Thoracic aorta (tissue), 2 donors: ENCODE measurements at regions not wholly inside any gene's neighbourhood (a gene's known extent, or its start where the extent isn't known, plus 50 kb on each side); places are given as distances from the start of the nearest gene placed in this dataset.
"Not testable (repeated sequence)": the region's sequence is repeated elsewhere in the genome, so short reads cannot be mapped to it uniquely, and the experiment has no call there.

Experiments used
- ATAC-seq: fragments of 150-250 bp; one replicate; pipeline ENCODE4 v1.8.0; 2017; ENCODE audit warnings: low read depth; ENCODE audit not compliant: insufficient number of reproducible peaks, low FRiP score
- DNase-seq: peaks from one replicate; pipeline ENCODE4 v3.0.0-alpha.2; 2020; ENCODE audit warnings: low spot score
- H3K27ac ChIP-seq, 2 donors: fragments of 200-600 bp; sonication (generic); 1 replicate in 1 of 2; 2 replicates in 1 of 2; pipeline ENCODE4 v1.5.1; 2016; ENCODE audit warnings: mild to moderate bottlenecking in 2 of 2, moderate library complexity in 2 of 2
- H3K27me3 ChIP-seq: fragments of 200-600 bp; sonication (generic); replicated peaks from 2 replicates; pipeline ENCODE4 v1.6.0; 2016; ENCODE audit warnings: mild to moderate bottlenecking; ENCODE audit not compliant: insufficient read depth
- H3K36me3 ChIP-seq: fragments of 200-600 bp; sonication (generic); one replicate; pipeline ENCODE4 v1.5.1; 2016
- H3K4me1 ChIP-seq, 2 donors: fragments of 200-600 bp; sonication (generic); 1 replicate in 1 of 2; 2 replicates in 1 of 2; pipeline versions ENCODE4 v1.5.1 to v1.6.0; 2016; ENCODE audit warnings: low read depth in 2 of 2, mild to moderate bottlenecking in 1 of 2; ENCODE audit not compliant: control insufficient read depth in 1 of 2
- H3K4me3 ChIP-seq: fragments of 200-600 bp; sonication (generic); 2 replicates; pipeline ENCODE4 v1.5.1; 2016; ENCODE audit warnings: mild to moderate bottlenecking
- H3K9me3 ChIP-seq: fragments of 200-600 bp; sonication (generic); 2 replicates; pipeline ENCODE4 v1.5.1; 2016
- TF ChIP-seq, protein P1 (sequence below): fragments of 200-600 bp; sonication (generic); IDR thresholded peaks from one replicate; pipeline ENCODE4 v1.5.1; 2019; ENCODE audit warnings: antibody characterized with exemption

DNA sequence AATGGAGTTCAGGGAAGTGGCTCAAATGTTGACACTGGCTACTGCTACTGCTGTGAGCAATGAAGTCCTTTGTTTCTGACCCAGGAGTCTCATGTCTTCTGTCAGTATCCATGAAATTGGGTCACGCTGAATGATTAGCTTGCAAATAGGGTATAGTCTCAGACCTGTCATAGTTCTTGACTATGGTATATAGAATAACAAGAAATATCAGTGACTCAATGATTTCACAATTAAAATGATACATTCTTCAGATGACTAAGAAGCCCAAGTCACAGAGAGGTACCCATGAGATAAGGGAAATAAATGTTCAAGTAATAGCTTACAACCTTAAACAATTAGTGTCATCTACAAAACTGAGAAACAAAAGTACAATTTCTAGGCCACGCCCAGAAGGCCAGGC lies 89.3 kb downstream of the LYZL2 start:
- H3K27ac ChIP-seq, result no peak overlapping the region
- TF ChIP-seq, protein P1, sequence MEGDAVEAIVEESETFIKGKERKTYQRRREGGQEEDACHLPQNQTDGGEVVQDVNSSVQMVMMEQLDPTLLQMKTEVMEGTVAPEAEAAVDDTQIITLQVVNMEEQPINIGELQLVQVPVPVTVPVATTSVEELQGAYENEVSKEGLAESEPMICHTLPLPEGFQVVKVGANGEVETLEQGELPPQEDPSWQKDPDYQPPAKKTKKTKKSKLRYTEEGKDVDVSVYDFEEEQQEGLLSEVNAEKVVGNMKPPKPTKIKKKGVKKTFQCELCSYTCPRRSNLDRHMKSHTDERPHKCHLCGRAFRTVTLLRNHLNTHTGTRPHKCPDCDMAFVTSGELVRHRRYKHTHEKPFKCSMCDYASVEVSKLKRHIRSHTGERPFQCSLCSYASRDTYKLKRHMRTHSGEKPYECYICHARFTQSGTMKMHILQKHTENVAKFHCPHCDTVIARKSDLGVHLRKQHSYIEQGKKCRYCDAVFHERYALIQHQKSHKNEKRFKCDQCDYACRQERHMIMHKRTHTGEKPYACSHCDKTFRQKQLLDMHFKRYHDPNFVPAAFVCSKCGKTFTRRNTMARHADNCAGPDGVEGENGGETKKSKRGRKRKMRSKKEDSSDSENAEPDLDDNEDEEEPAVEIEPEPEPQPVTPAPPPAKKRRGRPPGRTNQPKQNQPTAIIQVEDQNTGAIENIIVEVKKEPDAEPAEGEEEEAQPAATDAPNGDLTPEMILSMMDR, result no peak
- no peaks in the 10 kb centered on the region for H3K27me3 ChIP-seq
- no peak overlapping the region for H3K4me3 ChIP-seq
- ATAC-seq, result no peak
- H3K36me3 ChIP-seq, result no peaks in the 10 kb centered on the region
- no peak for DNase-seq
- H3K4me1 ChIP-seq, result peaks cover 0 to 11% of the 10 kb centered on the region in 2 donors
- H3K9me3 ChIP-seq, result no peaks in the 10 kb centered on the region

- TF ChIP-seq, protein P1, result no peak
- ATAC-seq (no peak), DNase-seq (no peak)
Observed at GRCh38 chr10:30538086-30538485, 91.5 kb downstream of the LYZL2 start.

DNA sequence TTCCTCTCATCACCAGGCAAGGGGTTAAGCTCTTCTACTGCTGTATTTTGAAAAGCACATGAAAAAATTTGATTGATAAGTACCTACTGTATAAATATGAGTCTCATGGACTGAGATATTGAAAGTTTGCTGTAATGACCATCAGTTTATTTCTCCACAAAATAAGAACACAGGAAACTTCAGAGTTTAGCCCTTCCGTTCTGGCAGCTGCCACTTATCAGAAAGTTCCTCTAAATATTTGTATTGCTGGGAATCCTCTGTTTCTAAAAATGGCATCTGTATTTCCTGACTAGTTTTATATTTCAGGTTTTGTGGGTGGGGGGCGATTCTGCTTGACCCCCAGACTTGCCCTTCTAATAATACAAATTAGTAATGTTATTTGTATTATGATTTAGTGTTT lies 92.0 kb downstream of the LYZL2 start:
- Histone ChIP-seq H3K4me3 (no peak overlapping the region), H3K4me1 (peaks cover 0 to 11% of the 10 kb centered on the region in 2 donors), H3K9me3 (no peaks in the 10 kb centered on the region), H3K36me3 (no peaks in the 10 kb centered on the region), H3K27ac (peak overlapping the region in 1 of 2 donors; percentile 15), H3K27me3 (no peaks in the 10 kb centered on the region)
- TF ChIP-seq, protein P1, result no peak
- ATAC-seq, result no peak
- no peak for DNase-seq

More at GRCh38 chr10:30538086-30538485, 91.5 kb downstream of the LYZL2 start:
- Histone ChIP-seq H3K9me3 (no peaks in the 10 kb centered on the region), H3K36me3 (no peaks in the 10 kb centered on the region), H3K27ac (peak overlapping the region in 1 of 2 donors; percentile 15), H3K4me3 (no peak overlapping the region), H3K4me1 (peaks cover 0 to 11% of the 10 kb centered on the region in 2 donors), H3K27me3 (no peaks in the 10 kb centered on the region)

- peak overlapping the region in 1 of 2 donors; percentile 13 for H3K27ac ChIP-seq
- ATAC-seq, result not testable (repeated sequence)
Observed at GRCh38 chr10:30537158-30537557, 92.4 kb downstream of the LYZL2 start.

DNA sequence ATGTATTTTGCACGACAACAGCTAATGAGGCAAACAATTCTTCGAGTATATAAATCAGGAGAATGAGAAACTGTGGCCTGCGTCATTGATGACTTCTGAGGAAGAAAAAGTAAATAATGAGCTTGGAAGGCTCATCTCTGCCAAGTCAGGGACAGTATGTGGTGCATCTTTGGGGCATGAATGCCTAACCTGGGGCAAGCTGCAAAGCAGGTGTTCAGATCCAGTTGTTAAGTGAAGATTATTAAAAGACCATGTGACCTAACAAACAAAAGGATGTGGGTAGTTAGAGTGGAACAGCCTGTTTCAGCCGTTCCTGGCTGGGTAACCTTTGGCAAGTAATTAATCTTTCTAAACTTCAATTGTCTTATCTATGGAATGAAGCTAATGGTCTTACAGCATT lies 93.0 kb downstream of the LYZL2 start:
- TF ChIP-seq, protein P1, result no peak
- Histone ChIP-seq H3K4me1 (peaks cover 0 to 11% of the 10 kb centered on the region in 2 donors), H3K36me3 (no peaks in the 10 kb centered on the region), H3K9me3 (no peaks in the 10 kb centered on the region), H3K27ac (no peak overlapping the region), H3K27me3 (no peaks in the 10 kb centered on the region), H3K4me3 (no peak overlapping the region)
- DNase-seq (no peak), ATAC-seq (no peak)

More at GRCh38 chr10:30537158-30537557, 92.4 kb downstream of the LYZL2 start:
- H3K4me1 ChIP-seq, result peaks cover 0 to 11% of the 10 kb centered on the region in 2 donors
- not testable (repeated sequence) for H3K36me3 ChIP-seq, H3K4me3 ChIP-seq, DNase-seq, H3K27me3 ChIP-seq, H3K9me3 ChIP-seq

- peaks cover 0 to 11% of the 10 kb centered on the region in 2 donors for H3K4me1 ChIP-seq
- H3K9me3 ChIP-seq, result no peaks in the 10 kb centered on the region
- no peak overlapping the region for H3K27ac ChIP-seq
- DNase-seq, result no peak
- no peak for ATAC-seq
- TF ChIP-seq, protein P1, result no peak
- no peaks in the 10 kb centered on the region for H3K27me3 ChIP-seq
- H3K36me3 ChIP-seq, result no peaks in the 10 kb centered on the region
- no peak overlapping the region for H3K4me3 ChIP-seq
Observed at GRCh38 chr10:30535677-30536076, 93.9 kb downstream of the LYZL2 start.
